GM19397 (cell line): ENCODE measurements at regions not wholly inside any gene's neighbourhood (a gene's known extent, or its start where the extent isn't known, plus 50 kb on each side); places are given as distances from the start of the nearest gene placed in this dataset.

Source experiments
- ATAC-seq: cut with Tn5 transposase; IDR thresholded peaks from one replicate; pipeline ENCODE4 v1.9.1; 2021; ENCODE audit warnings: mild to moderate bottlenecking, moderate library complexity; ENCODE audit not compliant: unreplicated experiment

GRCh38 chr11:91966368-91966767 is 258.2 kb upstream of the FAT3 start:
- no peak for ATAC-seq

- no peak for ATAC-seq
These were observed 263.8 kb upstream of the FAT3 start for GRCh38 chr11:91960770-91961169.

- no peak for ATAC-seq
These were observed 265.2 kb upstream of the FAT3 start for GRCh38 chr11:91959411-91959810.

- no peak for ATAC-seq
These were observed 267.9 kb upstream of the FAT3 start for GRCh38 chr11:91956711-91957110.

GRCh38 chr11:91955206-91955605 is 269.4 kb upstream of the FAT3 start:
- no peak for ATAC-seq

- no peak for ATAC-seq
These were observed 272.6 kb upstream of the FAT3 start for GRCh38 chr11:91952056-91952455.

- ATAC-seq: no peak
These were observed 277.3 kb upstream of the FAT3 start for GRCh38 chr11:91947215-91947820.

- no peak for ATAC-seq
These were observed 278.1 kb upstream of the FAT3 start for GRCh38 chr11:91946397-91946951.

GRCh38 chr11:91935120-91935519 is 289.5 kb upstream of the FAT3 start:
- ATAC-seq: no peak

- no peak for ATAC-seq
These were observed 292.3 kb upstream of the FAT3 start for GRCh38 chr11:91932151-91932821.

- ATAC-seq: no peak
These were observed 297.2 kb upstream of the FAT3 start for GRCh38 chr11:91927448-91927847.

GRCh38 chr11:91926965-91927364 is 297.7 kb upstream of the FAT3 start:
- no peak for ATAC-seq

GRCh38 chr11:91922846-91923245 is 301.8 kb upstream of the FAT3 start:
- ATAC-seq: no peak

GRCh38 chr11:91921974-91922373 is 302.6 kb upstream of the FAT3 start:
- ATAC-seq: no peak

- ATAC-seq: no peak
These were observed 311.2 kb upstream of the FAT3 start for GRCh38 chr11:91913407-91913806.

GRCh38 chr11:91912322-91912721 is 312.3 kb upstream of the FAT3 start:
- ATAC-seq: no peak

GRCh38 chr11:91906871-91907624 is 317.6 kb upstream of the FAT3 start:
- no peak for ATAC-seq

GRCh38 chr11:91904792-91905785 is 319.5 kb upstream of the FAT3 start:
- no peak for ATAC-seq

- no peak for ATAC-seq
These were observed 322.3 kb upstream of the FAT3 start for GRCh38 chr11:91902312-91902711.

GRCh38 chr11:91880660-91881059 is 344.0 kb upstream of the FAT3 start:
- no peak for ATAC-seq

GRCh38 chr11:91876746-91877145 is 347.9 kb upstream of the FAT3 start:
- no peak for ATAC-seq
